ENCODE measurements at regions not wholly inside any gene's neighbourhood (a gene's known extent, or its start where the extent isn't known, plus 50 kb on each side); places are given as distances from the start of the nearest gene placed in this dataset.

DNA sequence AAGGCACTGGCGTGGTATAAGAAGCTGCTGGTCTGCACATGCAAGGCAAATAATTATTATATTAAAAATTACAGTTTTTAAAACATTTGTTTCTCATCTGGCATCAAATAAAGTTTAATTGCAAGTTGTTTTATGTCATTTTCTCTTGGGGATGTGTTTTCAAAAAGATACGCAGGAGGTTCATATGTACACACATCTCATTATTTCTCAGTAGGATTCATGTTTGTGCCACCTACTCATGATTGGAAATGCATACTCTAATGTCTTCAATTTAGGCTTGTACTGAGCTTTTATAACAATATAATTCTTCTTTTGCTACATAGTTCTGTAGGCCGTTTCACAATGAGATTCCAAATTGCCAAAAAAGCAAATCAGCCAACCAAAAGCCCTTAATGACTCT is 244.2 kb upstream of the MEF2C start:
- DNase-seq (ENCODE audit: low spot score), result no peak

DNA sequence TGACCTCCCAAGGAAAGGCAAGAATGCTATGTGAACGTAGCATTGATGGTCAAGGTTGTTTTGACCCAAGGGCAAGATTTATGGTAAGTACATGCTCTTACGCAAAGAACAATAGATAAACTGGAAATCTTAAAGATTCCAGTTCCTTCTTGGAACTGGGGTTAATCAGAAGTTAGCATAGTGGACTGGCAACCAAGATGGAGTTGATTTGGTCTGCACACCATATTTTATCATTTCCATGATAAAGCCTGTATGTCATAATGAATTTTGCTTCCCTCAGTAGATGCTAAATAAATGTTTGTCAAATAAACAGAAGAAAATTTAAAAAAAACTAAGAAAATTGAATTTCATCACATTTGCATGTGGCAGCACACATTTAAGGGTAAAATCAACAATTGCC is 242.4 kb upstream of the MEF2C start:
- DNase-seq (ENCODE audit: low spot score), result no peak

DNA sequence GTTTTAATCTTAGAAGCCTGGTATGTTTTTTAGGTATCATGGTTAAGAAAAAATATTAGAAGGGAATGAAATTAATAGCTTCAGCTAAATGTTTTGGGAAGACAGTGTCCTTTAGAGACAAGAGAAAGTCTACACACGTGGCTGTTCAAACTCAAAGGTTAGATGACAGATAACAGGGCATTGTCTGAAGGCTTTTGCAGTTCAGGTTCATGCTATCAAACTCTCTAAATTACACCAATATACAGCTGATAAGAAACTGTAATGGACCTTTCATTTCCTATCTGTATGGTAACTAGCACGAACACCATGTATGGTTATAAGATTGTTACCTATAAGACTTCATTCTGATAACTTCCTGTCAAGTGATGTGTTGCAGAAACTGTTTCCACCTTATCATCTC is 240.6 kb upstream of the MEF2C start:
- DNase-seq (ENCODE audit: low spot score), result no peak

DNA sequence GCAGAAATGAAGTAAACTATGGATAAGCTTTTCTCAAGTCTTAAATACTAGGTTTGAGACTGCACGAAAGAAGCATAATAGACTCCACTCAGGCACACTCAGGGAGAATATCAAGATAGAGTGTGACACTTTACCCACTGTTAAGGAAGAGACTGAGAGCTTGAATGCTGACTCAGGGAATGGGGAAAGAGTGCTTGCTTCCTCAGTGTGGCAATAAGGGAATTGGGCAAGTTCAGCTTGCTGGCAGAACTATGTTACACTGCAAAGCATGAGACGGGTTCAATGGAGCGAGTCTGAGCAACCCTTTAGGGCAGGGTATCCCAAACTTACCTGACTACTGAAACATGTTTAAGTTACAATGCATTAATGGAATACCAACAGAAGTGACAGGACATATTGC is 237.7 kb upstream of the MEF2C start:
- no peak for DNase-seq (ENCODE audit: low spot score)

DNA sequence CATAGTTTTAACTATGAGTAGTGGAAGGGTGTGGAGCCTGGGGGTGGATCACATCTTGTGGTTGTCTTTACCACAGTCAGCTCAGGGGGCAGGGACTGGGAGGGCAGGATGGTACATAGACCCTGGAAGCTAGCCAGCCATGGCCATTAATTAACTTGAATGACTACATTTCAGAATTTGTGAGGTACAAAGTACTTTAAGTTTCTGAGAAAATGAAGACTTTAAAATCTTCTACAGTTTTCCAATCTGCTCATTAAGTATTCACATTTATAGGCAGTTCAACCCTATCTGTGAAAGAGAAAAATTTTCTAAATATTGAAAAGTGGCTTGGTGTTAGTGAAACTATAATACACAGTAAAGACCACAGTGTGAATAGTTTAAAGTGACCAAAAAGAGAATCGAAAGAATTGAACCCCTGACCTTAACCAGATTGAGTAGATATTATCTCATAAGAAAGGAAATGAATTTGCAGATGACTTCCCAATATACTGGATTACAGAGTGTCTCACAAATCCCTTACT is 234.2 kb upstream of the MEF2C start:
- DNase-seq (ENCODE audit: low spot score), result peak; percentile 37

DNA sequence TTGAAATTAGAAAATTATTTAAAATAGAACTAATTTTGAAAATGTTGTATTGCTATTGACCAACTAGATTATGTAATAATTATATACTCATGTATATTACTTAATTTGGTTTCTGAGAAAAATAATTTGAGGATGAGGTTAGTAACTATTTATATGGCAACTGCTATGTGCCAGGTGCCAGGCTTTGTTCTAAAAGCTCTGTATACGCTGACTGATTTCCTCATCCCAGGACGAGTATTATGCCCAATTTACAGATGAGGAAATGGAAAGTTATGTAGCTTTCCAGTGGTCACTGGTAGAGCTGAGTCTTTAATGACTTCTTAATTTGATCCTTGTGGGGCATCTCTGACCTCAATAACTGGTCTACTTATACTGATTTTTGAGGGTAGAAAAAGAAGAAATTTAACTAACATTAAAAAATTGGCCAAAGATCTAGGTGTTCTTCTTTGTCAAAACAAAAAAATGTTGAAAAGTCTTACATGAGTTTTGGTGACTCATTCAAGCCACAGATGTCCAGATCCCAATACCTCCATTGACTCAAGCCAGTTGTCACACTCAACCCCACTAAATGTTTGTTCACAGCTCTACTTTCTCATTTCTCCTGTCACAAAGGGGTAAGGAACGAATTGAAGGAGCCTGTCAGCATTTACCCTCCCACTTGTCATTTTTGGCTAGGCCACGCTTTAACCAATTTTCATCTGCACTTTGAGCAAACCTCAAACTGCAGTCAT is 228.1 kb upstream of the MEF2C start:
- DNase-seq (ENCODE audit: low spot score), result no peak

DNA sequence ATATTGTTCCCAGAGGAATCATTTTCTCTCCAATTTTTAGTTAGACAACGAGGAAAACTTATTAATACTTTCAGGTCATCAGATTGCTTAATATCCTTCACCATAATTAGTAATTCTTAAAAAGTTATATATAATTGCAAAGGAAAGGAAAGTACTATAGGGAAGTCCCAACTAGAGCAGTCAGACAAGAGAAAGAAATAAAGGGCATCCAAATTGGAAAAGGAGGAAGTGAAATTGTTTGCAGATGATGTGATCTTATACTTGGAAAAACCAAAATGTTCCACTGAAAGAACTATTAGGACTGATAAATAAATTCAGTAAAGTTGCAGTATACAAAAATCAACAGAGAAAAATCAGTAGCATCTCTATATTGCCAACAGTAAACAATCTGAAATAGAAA is 223.5 kb upstream of the MEF2C start:
- no peak for DNase-seq (ENCODE audit: low spot score)

DNA sequence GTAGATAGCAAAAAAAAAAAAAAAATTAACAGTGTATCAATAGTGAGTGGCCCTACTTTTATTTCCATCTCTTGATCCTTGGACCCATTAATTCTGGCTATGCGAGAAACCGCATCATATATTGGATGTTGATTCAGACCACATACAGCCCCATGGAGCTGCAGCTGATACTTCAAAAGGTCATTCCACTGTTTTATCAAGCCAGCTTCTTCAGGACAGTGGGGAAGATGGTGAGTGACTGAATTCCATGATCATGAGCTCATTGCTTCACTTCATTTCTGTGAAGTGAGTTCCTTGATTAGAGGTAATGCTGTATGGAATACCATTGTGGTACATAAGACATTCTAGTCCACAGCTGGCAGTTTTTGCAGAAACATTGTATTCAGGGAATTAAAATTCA is 222.9 kb upstream of the MEF2C start:
- DNase-seq (ENCODE audit: low spot score), result peak; percentile 13

DNA sequence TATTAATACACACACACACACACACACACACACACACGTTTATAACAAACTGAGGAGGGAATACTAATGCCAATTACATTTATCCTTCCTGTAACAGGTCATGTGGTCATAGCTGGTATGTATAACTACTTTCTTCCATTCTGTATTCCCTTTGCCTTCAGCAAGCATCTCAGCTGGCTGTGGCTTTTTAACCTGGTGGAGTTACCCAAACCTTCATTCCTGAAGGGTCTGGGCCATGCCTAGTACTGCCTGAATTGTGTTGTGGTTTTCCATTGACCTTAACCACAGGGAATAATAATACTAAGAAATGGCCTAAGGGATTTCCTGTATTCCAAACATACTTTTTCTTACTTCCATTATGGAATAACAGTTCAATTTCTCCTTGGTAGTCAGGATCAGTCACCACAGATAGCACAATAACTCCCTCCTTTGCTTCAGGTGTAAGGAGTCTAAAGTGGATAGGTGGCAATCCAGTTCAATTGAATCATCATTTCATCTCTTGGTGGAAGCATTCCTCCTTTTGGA is 222.2 kb upstream of the MEF2C start:
- no peak for DNase-seq (ENCODE audit: low spot score)

DNA sequence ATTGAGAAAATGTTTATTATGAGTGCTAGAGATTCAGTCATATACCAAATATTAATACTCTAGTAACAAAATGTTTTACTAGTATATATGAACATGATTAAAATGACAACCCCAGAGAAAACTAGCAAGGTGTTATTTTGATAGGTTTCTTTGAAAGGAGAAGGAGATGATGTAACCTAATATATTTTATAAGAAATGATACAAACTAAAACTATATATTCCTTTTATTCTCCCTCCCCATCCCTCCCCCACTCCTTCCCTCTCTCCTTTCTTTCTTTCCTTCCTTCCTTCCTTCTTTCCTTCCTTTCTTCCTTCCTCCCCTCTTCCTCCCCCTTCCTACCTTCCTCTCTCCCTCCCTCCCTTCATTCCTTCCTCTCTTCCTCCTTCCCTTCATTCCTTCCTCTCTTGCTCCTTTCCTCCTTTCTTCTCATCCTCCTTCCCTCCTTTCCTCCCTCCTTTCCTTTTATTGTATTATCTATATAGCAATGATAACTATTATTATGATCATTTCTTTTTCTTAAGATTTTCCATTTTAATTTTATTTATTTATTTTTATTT is 215.3 kb upstream of the MEF2C start:
- DNase-seq (ENCODE audit: low spot score), result no peak

DNA sequence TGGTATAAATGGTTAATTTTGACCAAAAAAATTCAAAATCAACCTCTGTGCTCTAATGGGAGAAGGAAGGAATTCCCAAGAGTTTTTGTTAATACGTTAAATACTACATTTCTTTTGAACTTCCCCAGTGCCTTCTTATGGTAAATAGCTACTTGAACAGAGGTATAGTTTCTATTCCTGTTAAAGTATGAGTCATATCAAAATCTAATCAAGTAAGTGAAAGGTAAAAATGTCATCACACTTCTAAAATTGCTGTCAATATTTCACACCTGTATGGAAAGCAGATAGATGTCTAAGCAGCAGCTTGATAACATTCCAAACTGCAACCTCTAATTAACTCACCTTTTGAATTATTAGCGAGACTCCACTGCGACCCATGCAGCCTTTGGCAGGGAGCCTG is 214.1 kb upstream of the MEF2C start:
- no peak for DNase-seq (ENCODE audit: low spot score)

DNA sequence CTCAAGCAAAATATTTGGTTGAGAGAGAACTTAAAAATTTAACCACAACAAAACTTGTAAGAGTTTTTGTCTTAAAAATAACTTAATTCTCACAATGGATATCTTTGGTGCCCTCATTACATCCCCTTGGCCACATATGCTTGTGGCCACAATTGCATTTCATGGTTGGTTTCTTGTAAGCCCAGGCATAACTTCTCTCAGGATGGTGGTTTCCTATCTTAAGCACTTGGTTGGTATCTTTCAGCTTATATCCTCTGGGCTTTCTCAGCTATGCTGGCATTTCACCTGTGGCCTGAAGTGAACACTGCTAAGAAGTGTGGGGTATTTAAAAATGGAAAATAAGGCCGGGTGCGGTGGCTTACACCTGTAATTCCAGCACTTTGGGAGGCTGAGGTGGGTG is 212.4 kb upstream of the MEF2C start:
- no peak for DNase-seq (ENCODE audit: low spot score)

DNA sequence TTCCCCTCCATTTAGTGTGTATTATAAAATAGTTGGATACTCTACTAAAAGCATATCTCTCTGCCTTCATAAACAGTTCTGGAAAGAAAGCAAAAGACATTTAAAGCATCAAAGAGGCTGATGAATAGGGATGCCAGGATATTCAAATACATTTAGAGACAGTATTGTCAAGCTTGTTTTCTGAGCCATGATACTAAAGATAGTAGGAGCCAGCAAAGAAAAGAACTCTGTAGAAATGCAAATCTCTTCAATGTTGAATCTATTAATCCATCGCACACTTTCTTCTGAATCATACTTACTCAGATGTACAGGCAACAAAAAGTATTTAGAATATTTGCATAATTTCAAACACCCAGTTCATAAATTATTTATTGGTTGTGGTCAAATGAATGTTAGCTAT is 207.1 kb upstream of the MEF2C start:
- no peak for DNase-seq (ENCODE audit: low spot score)

DNA sequence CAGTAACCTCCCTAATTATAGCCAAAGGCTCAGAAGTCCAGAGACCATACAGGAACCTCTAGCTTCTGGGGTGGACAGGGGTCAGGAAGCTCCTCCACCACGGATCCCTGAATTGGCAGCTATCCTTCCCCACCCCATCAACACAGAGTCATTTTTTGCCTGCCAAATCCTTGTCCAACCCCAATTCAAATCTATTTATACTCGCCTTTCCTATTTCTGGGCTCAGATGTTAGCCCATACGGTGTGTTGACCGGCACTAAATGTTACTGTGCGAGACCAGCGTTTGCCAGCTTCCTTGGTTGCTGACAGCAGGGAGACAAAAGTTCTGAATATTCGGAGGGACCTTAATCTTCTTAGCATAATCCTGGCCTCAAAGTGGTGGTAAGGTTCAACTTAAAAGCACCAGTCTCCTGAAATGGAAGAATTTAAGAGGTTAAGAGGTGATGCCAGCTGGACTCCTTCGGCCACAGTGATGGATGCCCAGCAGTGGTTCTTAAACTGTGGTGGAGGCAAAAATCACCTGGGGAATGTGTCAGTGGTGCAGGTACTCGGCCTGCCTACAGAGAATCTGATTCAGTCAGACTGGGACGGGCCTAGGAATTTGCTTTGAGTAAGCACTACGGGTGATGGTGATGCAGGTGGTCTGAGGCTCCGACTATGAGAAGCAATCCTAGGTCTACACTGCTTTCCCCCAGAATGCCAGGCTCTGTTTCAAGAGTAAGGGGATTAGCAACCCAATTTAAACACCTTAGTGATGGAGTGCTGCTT is 204.8 kb upstream of the MEF2C start:
- no peak for DNase-seq (ENCODE audit: low spot score)

DNA sequence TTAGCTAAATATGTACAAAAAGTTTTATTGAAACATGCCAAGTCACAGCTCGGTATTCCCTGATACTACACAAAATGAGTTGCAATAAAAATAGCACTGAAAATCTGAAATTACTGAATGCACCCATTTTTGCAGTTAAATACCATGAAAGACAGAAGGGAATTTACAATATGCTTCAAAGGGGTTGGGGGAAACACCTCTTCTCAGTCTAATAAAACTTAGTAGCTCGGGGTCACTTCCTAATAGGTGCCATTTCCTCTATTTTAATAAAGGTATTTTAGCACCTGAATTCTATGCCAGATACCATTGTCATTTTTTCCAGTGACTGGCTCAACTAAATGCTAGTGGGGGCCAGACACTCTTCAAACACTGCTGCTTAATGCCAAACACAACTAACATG is 204.1 kb upstream of the MEF2C start:
- no peak for DNase-seq (ENCODE audit: low spot score)

DNA sequence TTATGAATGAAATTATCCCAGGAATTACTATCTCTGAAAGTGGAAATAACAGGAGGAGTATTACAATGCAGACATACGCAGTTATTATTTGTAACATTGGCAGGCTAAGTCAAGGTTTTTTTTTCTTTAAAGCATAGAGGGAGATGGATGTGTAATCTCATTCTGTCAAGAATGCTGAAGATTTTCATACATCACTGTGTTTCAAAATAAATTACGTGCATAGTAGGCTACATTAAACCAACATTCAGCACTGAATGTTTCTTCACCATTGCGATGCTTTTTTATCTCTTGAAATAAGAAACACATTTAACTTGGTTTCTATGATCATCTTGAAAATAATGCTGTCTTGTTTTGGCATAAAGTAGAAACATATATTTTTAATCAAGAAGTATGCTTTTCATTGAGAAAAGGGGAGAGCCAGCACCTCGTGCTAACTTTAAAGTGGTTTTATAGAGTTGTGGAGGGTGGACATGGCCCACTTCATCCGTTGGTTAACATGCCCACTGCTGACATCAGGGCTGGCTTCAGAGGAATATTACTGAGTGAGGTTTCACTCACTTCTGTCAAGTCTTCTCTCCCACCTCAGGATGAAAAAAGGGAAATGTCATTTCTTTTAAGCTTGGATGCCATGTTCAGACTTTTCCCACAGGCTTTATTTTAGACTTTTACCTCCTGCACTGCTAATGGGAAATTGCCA is 203.6 kb upstream of the MEF2C start:
- DNase-seq (ENCODE audit: low spot score), result no peak

DNA sequence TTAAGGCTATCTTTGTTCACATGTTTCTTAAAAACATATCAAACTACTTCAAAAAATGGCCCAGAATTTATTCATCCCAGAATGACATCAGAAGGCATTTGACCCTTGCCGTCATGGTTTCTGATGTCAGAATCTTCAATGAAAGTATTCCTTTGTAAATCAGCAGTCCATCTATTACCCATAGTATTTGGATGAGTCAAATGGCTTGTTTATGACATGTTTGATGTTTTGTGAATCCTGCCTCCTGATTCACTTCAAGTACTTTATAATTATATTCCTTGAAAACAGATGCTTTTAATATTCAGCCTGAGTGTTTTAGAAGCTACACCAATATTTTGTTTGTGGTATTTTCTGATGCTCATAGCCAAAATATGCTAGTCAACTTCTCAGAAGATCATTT is 200.8 kb upstream of the MEF2C start:
- no peak for DNase-seq (ENCODE audit: low spot score)

DNA sequence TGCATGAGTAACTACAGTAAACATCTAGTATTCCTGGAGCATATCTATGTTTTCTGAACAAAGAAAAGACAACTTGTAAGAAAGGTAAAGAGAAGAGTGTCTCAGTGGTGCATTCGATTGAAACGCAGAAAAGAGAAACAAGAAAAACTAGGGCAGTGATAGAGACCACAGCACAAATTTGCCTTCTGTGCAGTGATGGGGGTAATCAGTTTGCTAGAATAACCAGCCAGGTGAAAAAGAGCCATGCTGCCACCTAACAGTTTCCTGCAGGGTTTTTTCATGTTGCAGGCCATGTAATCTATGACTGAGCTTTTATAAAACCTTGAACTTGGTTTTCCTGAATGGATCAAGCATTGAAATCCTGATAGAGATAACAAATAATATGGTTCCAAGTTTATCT is 198.4 kb upstream of the MEF2C start:
- no peak for DNase-seq (ENCODE audit: low spot score)

DNA sequence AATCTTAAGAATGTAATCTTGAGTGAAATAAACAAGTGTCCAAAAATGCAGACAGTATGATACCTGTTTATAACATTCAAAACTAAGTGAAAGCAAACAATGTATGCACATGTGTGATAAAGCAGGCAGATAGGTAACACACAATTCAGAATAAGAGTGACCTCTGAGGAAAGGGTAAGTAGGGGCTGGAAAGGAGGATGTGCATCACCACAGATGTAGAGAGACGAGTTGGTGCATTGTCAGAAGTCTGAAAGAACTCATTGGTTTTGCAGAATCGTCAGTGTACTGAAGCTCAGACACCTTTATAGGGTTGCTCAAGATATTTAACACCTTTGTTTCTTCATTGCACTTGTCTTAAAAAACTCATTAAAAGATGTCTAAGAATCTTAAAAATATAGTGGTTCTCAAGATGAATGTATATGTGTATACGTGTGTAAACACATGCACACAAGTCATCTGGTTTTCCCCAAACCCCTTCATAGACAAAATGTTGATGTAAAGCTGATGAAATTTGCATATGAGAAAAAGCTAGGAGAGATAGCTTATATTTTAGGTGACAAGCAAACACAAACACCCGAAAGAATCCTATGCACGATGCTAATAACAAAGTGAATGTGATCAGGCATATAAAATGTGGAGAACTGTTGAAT is 197.6 kb upstream of the MEF2C start:
- no peak for DNase-seq (ENCODE audit: low spot score)

DNA sequence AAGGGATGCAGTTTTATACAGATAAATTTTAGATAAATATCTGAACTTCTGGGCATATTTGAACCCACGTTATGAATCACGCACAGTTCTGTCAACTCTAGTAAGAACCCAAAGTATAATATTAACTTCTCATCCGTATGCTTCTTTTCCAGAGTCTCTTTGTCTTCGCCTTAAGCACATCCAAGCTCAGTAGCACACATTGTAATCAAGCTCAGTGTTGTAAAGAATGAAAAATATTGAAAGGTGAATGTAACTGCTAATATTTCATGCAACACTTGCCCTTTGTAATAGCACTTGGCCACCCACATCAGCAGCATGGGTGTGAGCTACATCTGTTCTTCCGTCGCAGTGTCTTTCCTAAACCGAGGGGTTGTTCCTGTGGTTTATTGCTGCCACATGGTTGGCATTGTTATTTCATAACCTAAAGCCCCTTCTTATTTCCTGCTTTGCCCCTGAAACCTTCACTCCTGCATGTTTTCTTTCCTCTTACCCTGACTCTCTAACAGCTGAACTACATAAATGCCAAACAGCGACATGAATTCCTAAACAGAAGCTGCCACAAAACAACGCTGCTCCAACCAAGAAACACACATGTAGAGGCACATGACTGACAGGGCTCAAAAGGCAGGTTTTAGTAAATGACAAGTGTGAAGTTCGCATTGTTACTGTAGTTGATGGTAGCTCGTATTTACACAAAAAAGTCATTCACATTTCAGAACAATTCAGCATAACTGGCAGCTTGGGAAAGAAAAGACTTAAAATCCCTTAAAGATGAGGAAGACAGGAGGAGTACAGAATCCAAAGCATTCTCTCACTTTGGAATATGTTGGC is 190.1 kb upstream of the MEF2C start:
- no peak for DNase-seq (ENCODE audit: low spot score)

DNA sequence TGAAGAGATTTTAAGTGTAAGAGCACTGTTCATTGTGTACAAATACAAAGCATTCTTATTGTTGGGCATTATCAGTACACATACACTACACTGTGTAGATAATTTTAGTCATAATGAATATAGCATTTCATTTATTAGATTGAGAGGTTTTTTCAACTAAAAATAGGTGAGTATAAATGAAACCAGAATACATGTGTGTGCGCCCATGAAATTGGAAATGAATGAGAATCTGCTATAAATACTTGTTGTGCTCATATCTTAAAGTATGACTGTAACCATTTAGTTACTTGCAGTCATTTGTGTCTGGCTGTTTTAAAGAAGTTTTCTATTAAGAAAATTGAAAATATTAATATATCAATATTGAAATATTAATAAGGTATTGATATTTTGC is 189.0 kb upstream of the MEF2C start:
- DNase-seq (ENCODE audit: low spot score), result no peak
